Heart left ventricle (tissue), 13 donors: ENCODE measurements at regions not wholly inside any gene's neighbourhood (a gene's known extent, or its start where the extent isn't known, plus 50 kb on each side); places are given as distances from the start of the nearest gene placed in this dataset.

Experiments used
- CTCF ChIP-seq, 12 donors: fragments of 200-600 bp; sonication (generic) in 4 of 12; IDR thresholded peaks; one replicate each; pipeline versions ENCODE4 v1.5.0 to v1.8.0; 2018 to 2022; ENCODE audit warnings: antibody characterized with exemption in 12 of 12, mild to moderate bottlenecking in 5 of 12
- POLR2A ChIP-seq, 2 donors: fragments of 450-650 bp; IDR thresholded peaks; one replicate each; pipeline ENCODE4 v1.6.1; 2017; ENCODE audit warnings: antibody characterized with exemption in 2 of 2, mild to moderate bottlenecking in 2 of 2, moderate library complexity in 2 of 2
- donor health status: ischemic (EF 13 %, LVEDD 7.1; RV severe dilation, severe dysfunction).
- donor health status: DM: no; HTN: yes; CAD: no.
- donor health status: DM: no; HTN: no; CAD: no.
- donor health status: ischemic (EF 25% LVEDD 6.9; RV normal size, moderate dysfunction).
- donor health status: ischemic (EF 25% LVEDD 5.7; RV mildly dilated, moderate dysfunction).
- donor health status: ischemic (EF 35%, LVEDD 5.7; RV mildly dilated, moderate dysfunction).
- donor health status: nonischemic (EF 11% LVEDD 7.7; RV severe dilation, severe dysfunction).
- donor health status: DM: yes; HTN: yes; CAD: no.
- donor health status: PGD.
- donor health status: ischemic (EF 29% LVEDD 5.4; RV normal size, mild dysfunction).
- donor health status: nonischemic (EF 23%, LVEDD 6.1; RV moderate dilation, normal function).

- TF ChIP-seq CTCF (IDR thresholded peaks at IDR 0.05), result no peak
- no peak for TF ChIP-seq POLR2A (IDR thresholded peaks at IDR 0.05)
Observed at GRCh38 chr6:67812693-67813092, 822.4 kb upstream of the ADGRB3 start.
